NB4 (cell line): ENCODE measurements at regions not wholly inside any gene's neighbourhood (a gene's known extent, or its start where the extent isn't known, plus 50 kb on each side); places are given as distances from the start of the nearest gene placed in this dataset.

Experiments
- DNase-seq: peaks from one replicate; pipeline ENCODE4 v3.0.0; 2010; ENCODE audit warnings: low read depth
- H3K4me3 ChIP-seq: one replicate; pipeline ENCODE4 v1.5.1; 2011; ENCODE audit warnings: mild to moderate bottlenecking, low read depth, low read length, moderate library complexity
- CTCF ChIP-seq: IDR thresholded peaks from one replicate; pipeline ENCODE4 v1.5.1; 2012; ENCODE audit warnings: low read depth, low read length
- MYC ChIP-seq: IDR thresholded peaks from 2 replicates; pipeline ENCODE4 v1.6.1; 2011; ENCODE audit warnings: low read depth, low read length
- POLR2A ChIP-seq: IDR thresholded peaks from 2 replicates; pipeline ENCODE4 v1.6.1; 2011; ENCODE audit warnings: mild to moderate bottlenecking; ENCODE audit not compliant: insufficient read length; ENCODE audit errors: extremely low read depth
- TF ChIP-seq, protein P1 (sequence below): IDR thresholded peaks from 2 replicates; pipeline ENCODE4 v1.6.1; 2011; ENCODE audit warnings: low read depth, low read length

- H3K4me3 ChIP-seq: no peak overlapping the region
- no peak for DNase-seq
- TF ChIP-seq MYC (no peak), CTCF (no peak), POLR2A (no peak)
- TF ChIP-seq, protein P1, sequence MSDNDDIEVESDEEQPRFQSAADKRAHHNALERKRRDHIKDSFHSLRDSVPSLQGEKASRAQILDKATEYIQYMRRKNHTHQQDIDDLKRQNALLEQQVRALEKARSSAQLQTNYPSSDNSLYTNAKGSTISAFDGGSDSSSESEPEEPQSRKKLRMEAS: no peak
These were observed 1407.6 kb upstream of the USP9Y start for GRCh38 chrY:11293392-11293791.

DNA sequence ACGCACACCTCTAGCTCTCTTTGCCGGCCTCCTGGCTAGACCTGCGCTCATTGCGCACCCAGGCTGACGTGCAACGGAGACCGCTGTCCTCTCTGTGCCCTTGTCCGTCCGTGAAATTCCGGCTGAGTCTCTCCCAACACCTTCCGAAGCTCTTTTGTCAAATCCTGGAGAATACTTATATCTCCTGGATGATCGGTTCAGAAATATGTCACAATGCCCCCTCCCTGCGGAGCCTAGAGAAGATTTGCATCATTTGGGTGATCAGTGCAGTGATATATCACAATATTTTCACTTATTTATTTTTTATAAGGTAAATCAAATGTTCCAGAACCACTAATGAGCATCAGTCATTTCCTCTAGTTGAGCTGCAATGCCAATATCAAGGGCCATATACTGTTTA lies 1366.9 kb upstream of the USP9Y start:
- peak; percentile 27 for DNase-seq
- TF ChIP-seq, protein P1: no peak
- TF ChIP-seq MYC: no peak
- no peak for TF ChIP-seq POLR2A
- TF ChIP-seq CTCF: no peak
- no peak overlapping the region for H3K4me3 ChIP-seq
